Fibroblast of peridontal ligament (primary cell): ENCODE measurements at regions not wholly inside any gene's neighbourhood (a gene's known extent, or its start where the extent isn't known, plus 50 kb on each side); places are given as distances from the start of the nearest gene placed in this dataset.
A peak's percentile ranks its signal among the peaks of the same experiment; 100 is the strongest.

Experiments
- DNase-seq: peaks from one replicate; pipeline ENCODE4 v3.0.0-alpha.2; 2010; ENCODE audit errors: extremely low read depth

GRCh38 chr3:55343486-55344357, 143.4 kb downstream of the WNT5A start:
- DNase-seq = no peak

GRCh38 chr3:55341502-55342031, 145.5 kb downstream of the WNT5A start:
- peak; percentile 20 for DNase-seq

GRCh38 chr3:55339819-55340218, 147.3 kb downstream of the WNT5A start:
- DNase-seq = no peak

- no peak for DNase-seq
Observed at GRCh38 chr3:55339390-55339789, 147.7 kb downstream of the WNT5A start.

- no peak for DNase-seq
Observed at GRCh38 chr3:55337641-55338180, 149.4 kb downstream of the WNT5A start.

GRCh38 chr3:55333923-55334322, 153.2 kb downstream of the WNT5A start:
- DNase-seq = peak; percentile 79

GRCh38 chr3:55333046-55333445, 154.1 kb downstream of the WNT5A start:
- DNase-seq = peak; percentile 7

- DNase-seq = no peak
Observed at GRCh38 chr3:55332176-55332575, 154.9 kb downstream of the WNT5A start.

- no peak for DNase-seq
Observed at GRCh38 chr3:55331524-55331923, 155.6 kb downstream of the WNT5A start.

- DNase-seq = no peak
Observed at GRCh38 chr3:55330756-55331155, 156.3 kb downstream of the WNT5A start.

- peak; percentile 94 for DNase-seq
Observed at GRCh38 chr3:55330355-55330754, 156.8 kb downstream of the WNT5A start.

- peak; percentile 94 for DNase-seq
Observed at GRCh38 chr3:55329849-55330248, 157.3 kb downstream of the WNT5A start.

- DNase-seq = peak; percentile 67
Observed at GRCh38 chr3:55327131-55327920, 159.8 kb downstream of the WNT5A start.

GRCh38 chr3:55322638-55323037, 164.5 kb downstream of the WNT5A start:
- DNase-seq = no peak

- no peak for DNase-seq
Observed at GRCh38 chr3:55320928-55321327, 166.2 kb downstream of the WNT5A start.

- no peak for DNase-seq
Observed at GRCh38 chr3:55315396-55315795, 171.7 kb downstream of the WNT5A start.

GRCh38 chr3:55313666-55314065, 173.4 kb downstream of the WNT5A start:
- no peak for DNase-seq

- no peak for DNase-seq
Observed at GRCh38 chr3:55309336-55309735, 177.8 kb downstream of the WNT5A start.

- peak; percentile 41 for DNase-seq
Observed at GRCh38 chr3:55307622-55308021, 179.5 kb downstream of the WNT5A start.

GRCh38 chr3:55305696-55306485, 181.2 kb downstream of the WNT5A start:
- DNase-seq = peak; percentile 75

GRCh38 chr3:55300701-55301100, 186.4 kb downstream of the WNT5A start:
- DNase-seq = no peak

GRCh38 chr3:55297706-55298105, 189.4 kb downstream of the WNT5A start:
- no peak for DNase-seq
